Fibroblast of lung (primary cell): ENCODE measurements at regions not wholly inside any gene's neighbourhood (a gene's known extent, or its start where the extent isn't known, plus 50 kb on each side); places are given as distances from the start of the nearest gene placed in this dataset.

Source experiments
- DNase-seq, 2 donors: peaks; one replicate each; pipeline versions ENCODE4 v3.0.0 to v3.0.0-alpha.2; 2010; ENCODE audit warnings: low read depth in 2 of 2
- H2AFZ ChIP-seq: 2 replicates; pipeline ENCODE4 v1.5.1; 2012; ENCODE audit warnings: low read length, control low read depth, inconsistent platforms
- H3K27ac ChIP-seq: 2 replicates; pipeline ENCODE4 v1.5.1; 2011; ENCODE audit warnings: low read length, control low read depth; ENCODE audit not compliant: insufficient read depth
- H3K27me3 ChIP-seq: 2 replicates; pipeline ENCODE4 v1.5.1; 2011; ENCODE audit warnings: mild to moderate bottlenecking, low read length; ENCODE audit not compliant: control insufficient read depth, insufficient read depth
- H3K36me3 ChIP-seq: 2 replicates; pipeline ENCODE4 v1.5.1; 2011; ENCODE audit warnings: low read length; ENCODE audit not compliant: control insufficient read depth, insufficient read depth
- H3K4me1 ChIP-seq: 2 replicates; pipeline ENCODE4 v1.5.1; 2011; ENCODE audit warnings: low read length; ENCODE audit not compliant: control insufficient read depth, insufficient read depth; ENCODE audit errors: extremely low read depth
- H3K4me2 ChIP-seq: 2 replicates; pipeline ENCODE4 v1.5.1; 2011; ENCODE audit warnings: low read length, control low read depth; ENCODE audit not compliant: insufficient read depth; ENCODE audit errors: extremely low read depth
- H3K4me3 ChIP-seq, 4 experiments: fragments of 200-600 bp in 1 of 4; sonication (generic) in 1 of 4; replicated peaks in 1 of 4; 2 replicates each; pipeline ENCODE4 v1.5.1; 2011 to 2016; ENCODE audit warnings: low read length in 4 of 4, low read depth in 3 of 4, mild to moderate bottlenecking in 3 of 4, control low read depth in 2 of 4, inconsistent platforms in 1 of 4, mixed read lengths in 1 of 4; ENCODE audit not compliant: insufficient read depth in 1 of 4; ENCODE audit errors: control extremely low read depth in 1 of 4
- H3K79me2 ChIP-seq: 2 replicates; pipeline ENCODE4 v1.5.1; 2012; ENCODE audit warnings: mild to moderate bottlenecking, low read length, inconsistent platforms; ENCODE audit not compliant: control insufficient read depth, insufficient read depth
- H3K9ac ChIP-seq: 2 replicates; pipeline ENCODE4 v1.5.1; 2011; ENCODE audit warnings: mild to moderate bottlenecking, low read length, control low read depth; ENCODE audit not compliant: insufficient read depth
- H3K9me3 ChIP-seq: 2 replicates; pipeline ENCODE4 v1.5.1; 2012; ENCODE audit warnings: low read depth, low read length; ENCODE audit not compliant: control insufficient read depth, insufficient read depth
- H4K20me1 ChIP-seq: 2 replicates; pipeline ENCODE4 v1.5.1; 2011; ENCODE audit warnings: low read length; ENCODE audit not compliant: control insufficient read depth, insufficient read depth; ENCODE audit errors: extremely low read depth
- CTCF ChIP-seq, 2 donors: IDR thresholded peaks in 1 of 2; conservative IDR thresholded peaks in 1 of 2; 1 replicate in 1 of 2; 2 replicates in 1 of 2; pipeline ENCODE4 v1.5.1; 2011 to 2012; ENCODE audit warnings: low read length in 2 of 2, control low read depth in 1 of 2, inconsistent platforms in 1 of 2, low read depth in 1 of 2, mild to moderate bottlenecking in 1 of 2
- EZH2 ChIP-seq: IDR thresholded peaks from 2 replicates; pipeline ENCODE4 v1.5.1; 2012; ENCODE audit warnings: low read length, control low read depth, mild to moderate bottlenecking; ENCODE audit errors: missing control alignments

GRCh38 chr11:92141159-92141558 is 83.5 kb upstream of the FAT3 start:
- Histone ChIP-seq H3K9ac (no peak overlapping the region), H3K27me3 (no peaks in the 10 kb centered on the region), H3K79me2 (no peaks in the 10 kb centered on the region), H3K9me3 (no peaks in the 10 kb centered on the region), H3K4me1 (no peaks in the 10 kb centered on the region), H3K36me3 (no peaks in the 10 kb centered on the region), H3K4me2 (no peak overlapping the region), H2AFZ (no peak overlapping the region), H4K20me1 (no peaks in the 10 kb centered on the region), H3K27ac (no peak overlapping the region), H3K4me3 (no peak overlapping the region)
- TF ChIP-seq EZH2 (no peak), CTCF (conservative IDR thresholded peaks at IDR 0.05 in 1 of 2, IDR thresholded peaks at IDR 0.05 in 1 of 2; ENCODE audit: low read depth in 1 of 2, low read length in 2 of 2) (no peak)
- DNase-seq, result no peak

GRCh38 chr11:92140021-92140420 is 84.6 kb upstream of the FAT3 start:
- H3K79me2 ChIP-seq, result no peaks in the 10 kb centered on the region
- H3K9ac ChIP-seq, result no peak overlapping the region
- no peak for DNase-seq
- no peak overlapping the region for H3K27ac ChIP-seq
- TF ChIP-seq CTCF (conservative IDR thresholded peaks at IDR 0.05 in 1 of 2, IDR thresholded peaks at IDR 0.05 in 1 of 2; ENCODE audit: low read depth in 1 of 2, low read length in 2 of 2), result no peak
- TF ChIP-seq EZH2, result no peak
- no peak overlapping the region for H3K4me3 ChIP-seq
- no peaks in the 10 kb centered on the region for H3K36me3 ChIP-seq
- H3K4me1 ChIP-seq, result no peaks in the 10 kb centered on the region
- H2AFZ ChIP-seq, result no peak overlapping the region
- no peaks in the 10 kb centered on the region for H3K27me3 ChIP-seq
- no peak overlapping the region for H3K4me2 ChIP-seq
- no peaks in the 10 kb centered on the region for H4K20me1 ChIP-seq
- no peaks in the 10 kb centered on the region for H3K9me3 ChIP-seq

GRCh38 chr11:92138296-92138695 is 86.3 kb upstream of the FAT3 start:
- H3K4me3 ChIP-seq, result no peak overlapping the region
- no peak for DNase-seq

More at GRCh38 chr11:92138296-92138695, 86.3 kb upstream of the FAT3 start:
- H3K4me2 ChIP-seq, result no peak overlapping the region
- no peaks in the 10 kb centered on the region for H3K27me3 ChIP-seq
- no peaks in the 10 kb centered on the region for H3K4me1 ChIP-seq
- no peak overlapping the region for H3K27ac ChIP-seq
- no peak overlapping the region for H2AFZ ChIP-seq
- H3K9me3 ChIP-seq, result no peaks in the 10 kb centered on the region
- H4K20me1 ChIP-seq, result no peaks in the 10 kb centered on the region
- no peaks in the 10 kb centered on the region for H3K36me3 ChIP-seq
- no peak overlapping the region for H3K9ac ChIP-seq
- TF ChIP-seq EZH2 (no peak), CTCF (conservative IDR thresholded peaks at IDR 0.05 in 1 of 2, IDR thresholded peaks at IDR 0.05 in 1 of 2; ENCODE audit: low read depth in 1 of 2, low read length in 2 of 2) (no peak)
- H3K79me2 ChIP-seq, result no peaks in the 10 kb centered on the region
